Left cardiac atrium (tissue), 4 donors: ENCODE measurements at regions not wholly inside any gene's neighbourhood (a gene's known extent, or its start where the extent isn't known, plus 50 kb on each side); places are given as distances from the start of the nearest gene placed in this dataset.

Experiments used
- ATAC-seq, 2 donors: fragments of 200-7000 bp; cut with Tn5 transposase; one replicate each; pipeline ENCODE4 v1.9.1; 2020; ENCODE audit warnings: mild to moderate bottlenecking in 2 of 2, moderate library complexity in 2 of 2
- DNase-seq: peaks from one replicate; pipeline ENCODE4 v3.0.0-alpha.2; 2020
- intact Hi-C, 2 donors: fragments of 100-400 bp; cut with DNase I; formaldehyde crosslinking; loops; one replicate each; pipeline versions ENCODE4 v1.14.1 to v1.15.1; 2022 to 2023
- donor health status: DM: no; HTN: yes; CAD: no.
- donor health status: DM: no; HTN: yes; CAD: no; lungs with severe emphysema.
- donor health status: DM: yes; HTN: yes; CAD: no.
- donor health status: Dilated cardiomyopathy.

GRCh38 chr1:30316056-30316455 lies 407.3 kb downstream of the MATN1 start:
- DNase-seq (no peak), ATAC-seq (no peak)
- intact Hi-C loops = no loop called here

GRCh38 chr1:30315185-30315960 lies 408.0 kb downstream of the MATN1 start:
- ATAC-seq = no peak
- DNase-seq = no peak
- intact Hi-C loops = no loop called here

GRCh38 chr1:30314591-30314990 lies 408.8 kb downstream of the MATN1 start:
- ATAC-seq = no peak
- DNase-seq = no peak
- intact Hi-C loops = no loop called here

- DNase-seq (no peak), ATAC-seq (no peak)
- intact Hi-C loops = no loop called here
These were observed 409.8 kb downstream of the MATN1 start for GRCh38 chr1:30313584-30313983.

- DNase-seq = no peak
- intact Hi-C loops = no loop called here
- no peak for ATAC-seq
These were observed 410.2 kb downstream of the MATN1 start for GRCh38 chr1:30313176-30313575.

GRCh38 chr1:30312226-30312625 lies 411.2 kb downstream of the MATN1 start:
- intact Hi-C loops = no loop called here
- no peak for DNase-seq
- ATAC-seq = no peak

GRCh38 chr1:30311749-30312148 lies 411.6 kb downstream of the MATN1 start:
- DNase-seq (no peak), ATAC-seq (no peak)
- intact Hi-C loops = no loop called here

- DNase-seq (no peak), ATAC-seq (no peak)
- intact Hi-C loops = no loop called here
These were observed 412.2 kb downstream of the MATN1 start for GRCh38 chr1:30310966-30311742.

GRCh38 chr1:30307182-30307581 lies 416.2 kb downstream of the MATN1 start:
- ATAC-seq = no peak

GRCh38 chr1:30305519-30305918 lies 417.9 kb downstream of the MATN1 start:
- no peak for ATAC-seq
- DNase-seq = no peak
- intact Hi-C loops = no loop called here

More at GRCh38 chr1:30307182-30307581, 416.2 kb downstream of the MATN1 start:
- intact Hi-C loops = no loop called here
- no peak for DNase-seq

GRCh38 chr1:30305061-30305460 lies 418.3 kb downstream of the MATN1 start:
- intact Hi-C loops = no loop called here
- ATAC-seq (no peak), DNase-seq (no peak)

- no peak for ATAC-seq
- no peak for DNase-seq
- intact Hi-C loops = no loop called here
These were observed 419.3 kb downstream of the MATN1 start for GRCh38 chr1:30304080-30304479.

GRCh38 chr1:30303387-30303786 lies 420.0 kb downstream of the MATN1 start:
- DNase-seq (no peak), ATAC-seq (no peak)
- intact Hi-C loops = no loop called here

- ATAC-seq = no peak
- intact Hi-C loops = no loop called here
These were observed 420.5 kb downstream of the MATN1 start for GRCh38 chr1:30302858-30303257.

GRCh38 chr1:30300669-30301068 lies 422.7 kb downstream of the MATN1 start:
- intact Hi-C loops = no loop called here
- no peak for ATAC-seq
- no peak for DNase-seq

More at GRCh38 chr1:30302858-30303257, 420.5 kb downstream of the MATN1 start:
- no peak for DNase-seq

- intact Hi-C loops = no loop called here
- ATAC-seq = no peak
- DNase-seq = no peak
These were observed 424.0 kb downstream of the MATN1 start for GRCh38 chr1:30299393-30299792.

GRCh38 chr1:30295674-30296073 lies 427.7 kb downstream of the MATN1 start:
- DNase-seq = no peak
- intact Hi-C loops = no loop called here

GRCh38 chr1:30295266-30295665 lies 428.1 kb downstream of the MATN1 start:
- intact Hi-C loops = no loop called here
- ATAC-seq (no peak), DNase-seq (no peak)

More at GRCh38 chr1:30295674-30296073, 427.7 kb downstream of the MATN1 start:
- ATAC-seq = no peak

- DNase-seq = no peak
- no peak for ATAC-seq
- intact Hi-C loops = no loop called here
These were observed 428.9 kb downstream of the MATN1 start for GRCh38 chr1:30294508-30294907.

- ATAC-seq (no peak), DNase-seq (no peak)
- intact Hi-C loops = no loop called here
These were observed 430.9 kb downstream of the MATN1 start for GRCh38 chr1:30292451-30292850.

- intact Hi-C loops = no loop called here
- ATAC-seq = no peak
- DNase-seq = no peak
These were observed 431.9 kb downstream of the MATN1 start for GRCh38 chr1:30291526-30291925.
